ENCODE measurements at regions not wholly inside any gene's neighbourhood (a gene's known extent, or its start where the extent isn't known, plus 50 kb on each side); places are given as distances from the start of the nearest gene placed in this dataset.

DNA sequence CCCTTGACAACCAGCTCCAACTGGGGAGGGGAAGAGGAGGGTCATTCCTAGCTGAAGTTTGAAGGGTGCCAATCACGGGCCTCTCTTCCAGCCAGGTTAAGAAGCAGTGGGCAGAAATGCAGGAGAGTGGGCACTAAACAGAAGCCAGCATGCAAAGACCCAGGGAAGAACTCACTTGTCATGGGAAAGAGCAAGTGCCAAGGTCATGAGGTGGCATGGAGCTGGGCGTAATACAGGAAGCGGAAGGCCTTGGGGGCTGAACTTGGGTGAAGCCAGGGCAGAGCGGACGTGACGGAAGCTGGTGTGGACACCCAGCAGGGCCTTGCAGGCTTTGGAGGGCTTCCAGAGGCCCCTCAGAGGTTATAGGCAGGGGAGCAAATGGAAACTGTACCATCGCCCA, 302.1 kb downstream of the MAF start:
- Histone ChIP-seq H3K9me3 (no peaks in the 10 kb centered on the region), H3K4me3 (no peak overlapping the region), H3K36me3 (no peaks in the 10 kb centered on the region), H3K4me1 (no peaks in the 10 kb centered on the region), H3K27me3 (no peaks in the 10 kb centered on the region), H3K27ac (no peak overlapping the region)
- no peak for DNase-seq (ENCODE audit: low spot score)
- TF ChIP-seq, protein P1, sequence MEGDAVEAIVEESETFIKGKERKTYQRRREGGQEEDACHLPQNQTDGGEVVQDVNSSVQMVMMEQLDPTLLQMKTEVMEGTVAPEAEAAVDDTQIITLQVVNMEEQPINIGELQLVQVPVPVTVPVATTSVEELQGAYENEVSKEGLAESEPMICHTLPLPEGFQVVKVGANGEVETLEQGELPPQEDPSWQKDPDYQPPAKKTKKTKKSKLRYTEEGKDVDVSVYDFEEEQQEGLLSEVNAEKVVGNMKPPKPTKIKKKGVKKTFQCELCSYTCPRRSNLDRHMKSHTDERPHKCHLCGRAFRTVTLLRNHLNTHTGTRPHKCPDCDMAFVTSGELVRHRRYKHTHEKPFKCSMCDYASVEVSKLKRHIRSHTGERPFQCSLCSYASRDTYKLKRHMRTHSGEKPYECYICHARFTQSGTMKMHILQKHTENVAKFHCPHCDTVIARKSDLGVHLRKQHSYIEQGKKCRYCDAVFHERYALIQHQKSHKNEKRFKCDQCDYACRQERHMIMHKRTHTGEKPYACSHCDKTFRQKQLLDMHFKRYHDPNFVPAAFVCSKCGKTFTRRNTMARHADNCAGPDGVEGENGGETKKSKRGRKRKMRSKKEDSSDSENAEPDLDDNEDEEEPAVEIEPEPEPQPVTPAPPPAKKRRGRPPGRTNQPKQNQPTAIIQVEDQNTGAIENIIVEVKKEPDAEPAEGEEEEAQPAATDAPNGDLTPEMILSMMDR (IDR thresholded peaks at IDR 0.05): no peak

GRCh38 chr16:79297805-79298204, 302.7 kb downstream of the MAF start:
- no peak for DNase-seq (ENCODE audit: low spot score)
- Histone ChIP-seq H3K27me3 (no peaks in the 10 kb centered on the region), H3K36me3 (no peaks in the 10 kb centered on the region), H3K27ac (no peak overlapping the region), H3K4me3 (no peak overlapping the region), H3K4me1 (no peaks in the 10 kb centered on the region), H3K9me3 (no peaks in the 10 kb centered on the region)
- TF ChIP-seq, protein P1 (IDR thresholded peaks at IDR 0.05): no peak

DNA sequence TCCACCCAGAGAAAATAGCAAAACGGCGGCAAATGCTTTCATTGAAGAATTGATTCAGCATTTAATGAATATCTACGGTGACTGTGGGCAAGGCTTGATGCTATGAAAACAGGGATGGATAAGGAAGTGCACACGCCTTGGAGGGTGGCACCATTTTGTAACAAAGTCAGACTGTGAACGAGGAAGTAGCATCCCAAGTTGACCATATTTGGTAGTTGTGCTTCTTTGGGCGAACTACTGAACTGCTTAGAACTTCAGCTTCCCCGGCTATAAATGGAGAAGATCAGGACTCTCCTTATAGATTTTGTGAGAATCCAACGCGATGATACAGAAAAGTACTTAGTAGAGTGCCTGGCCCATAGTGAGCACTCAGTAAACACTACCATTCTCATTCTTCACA, 303.2 kb downstream of the MAF start:
- H3K4me1 ChIP-seq: no peaks in the 10 kb centered on the region
- H3K4me3 ChIP-seq: no peak overlapping the region
- H3K9me3 ChIP-seq: no peaks in the 10 kb centered on the region
- H3K36me3 ChIP-seq: no peaks in the 10 kb centered on the region
- TF ChIP-seq, protein P1 (IDR thresholded peaks at IDR 0.05): no peak
- no peak for DNase-seq (ENCODE audit: low spot score)
- no peak overlapping the region for H3K27ac ChIP-seq
- H3K27me3 ChIP-seq: no peaks in the 10 kb centered on the region

DNA sequence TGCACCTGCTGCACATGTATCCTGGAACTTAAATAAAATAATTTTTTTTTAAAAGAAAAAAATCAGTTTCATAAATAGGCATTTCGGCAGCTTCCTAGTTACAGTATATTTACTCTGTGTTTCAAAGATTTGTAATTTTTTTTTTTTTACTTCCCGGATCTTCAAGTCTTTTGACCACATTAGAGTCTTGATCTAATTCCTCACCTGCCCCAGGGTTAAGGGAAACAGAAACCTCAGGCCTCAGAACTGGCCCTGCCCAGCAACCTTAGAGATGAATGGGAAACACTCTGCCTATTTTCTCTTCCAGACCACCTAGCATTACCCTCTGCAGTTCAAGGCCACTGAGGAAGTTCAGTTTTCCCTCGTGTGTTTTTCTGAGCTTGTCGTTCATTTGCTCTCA, 304.0 kb downstream of the MAF start:
- H3K27ac ChIP-seq: no peak overlapping the region

DNA sequence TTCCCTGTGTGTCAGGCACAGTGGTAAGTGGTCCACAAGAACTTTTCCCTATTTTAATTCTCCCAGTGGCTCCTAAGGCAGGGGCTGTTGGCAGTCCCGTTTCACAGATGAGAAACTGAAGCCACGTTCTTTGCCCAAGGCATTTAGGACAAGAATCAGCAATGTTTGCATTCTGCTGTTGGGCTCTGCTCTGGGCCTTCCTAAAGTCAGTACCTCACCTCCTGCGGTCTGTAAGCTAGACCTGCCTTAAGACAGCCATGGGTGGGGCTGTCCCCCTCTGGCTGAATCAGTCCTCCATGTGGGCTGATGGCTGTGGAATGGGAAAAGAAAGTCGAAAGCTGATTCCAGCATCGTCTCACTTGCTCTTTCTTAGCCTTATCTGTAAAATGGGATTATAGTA, 304.8 kb downstream of the MAF start:
- Histone ChIP-seq H3K9me3 (no peaks in the 10 kb centered on the region), H3K4me1 (no peaks in the 10 kb centered on the region), H3K36me3 (no peaks in the 10 kb centered on the region), H3K4me3 (no peak overlapping the region), H3K27ac (no peak overlapping the region), H3K27me3 (no peaks in the 10 kb centered on the region)
- TF ChIP-seq, protein P1 (IDR thresholded peaks at IDR 0.05): no peak
- no peak for DNase-seq (ENCODE audit: low spot score)

More for the DNA sequence above, 304.0 kb downstream of the MAF start:
- H3K9me3 ChIP-seq: no peaks in the 10 kb centered on the region
- no peaks in the 10 kb centered on the region for H3K4me1 ChIP-seq
- DNase-seq (ENCODE audit: low spot score): no peak
- TF ChIP-seq, protein P1 (IDR thresholded peaks at IDR 0.05): no peak
- H3K4me3 ChIP-seq: no peak overlapping the region
- H3K36me3 ChIP-seq: no peaks in the 10 kb centered on the region
- H3K27me3 ChIP-seq: no peaks in the 10 kb centered on the region

DNA sequence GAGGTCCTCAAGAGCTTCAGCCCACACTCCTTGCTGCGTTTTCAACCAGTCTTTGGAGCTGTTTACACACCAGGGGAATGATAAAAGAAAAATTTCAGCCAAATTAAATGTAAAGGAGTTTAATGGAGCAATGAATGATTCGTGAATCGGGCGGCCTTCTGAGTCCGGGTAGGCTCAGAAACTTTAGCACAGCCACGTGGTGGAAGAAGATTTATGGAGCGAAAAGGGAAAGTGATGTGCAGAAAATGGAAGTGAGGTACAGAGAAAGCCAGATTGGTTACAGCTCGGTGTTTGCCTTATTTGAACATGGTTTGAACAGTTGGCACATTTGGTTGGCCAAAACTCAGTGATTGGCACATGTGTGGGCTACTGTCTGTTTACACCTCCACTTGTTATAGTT, 305.4 kb downstream of the MAF start:
- Histone ChIP-seq H3K36me3 (no peaks in the 10 kb centered on the region), H3K27me3 (no peaks in the 10 kb centered on the region), H3K27ac (no peak overlapping the region), H3K9me3 (no peaks in the 10 kb centered on the region), H3K4me3 (no peak overlapping the region), H3K4me1 (no peaks in the 10 kb centered on the region)
- TF ChIP-seq, protein P1 (IDR thresholded peaks at IDR 0.05): no peak
- DNase-seq (ENCODE audit: low spot score): no peak
